OCI-LY1 (cell line): ENCODE measurements at regions not wholly inside any gene's neighbourhood (a gene's known extent, or its start where the extent isn't known, plus 50 kb on each side); places are given as distances from the start of the nearest gene placed in this dataset.

Experiments used
- H2AFZ ChIP-seq: fragments of 200-600 bp; sonication (generic), shearing (Covaris generic); 2 replicates; pipeline ENCODE4 v1.6.0; 2014; ENCODE audit warnings: antibody characterized with exemption, mild to moderate bottlenecking, low read length
- H3F3A ChIP-seq: fragments of 200-600 bp; sonication (generic), shearing (Covaris generic); 2 replicates; pipeline ENCODE4 v1.6.0; 2014; ENCODE audit warnings: mild to moderate bottlenecking, antibody characterized with exemption, low read length, moderate library complexity; ENCODE audit not compliant: insufficient read depth
- H3K27ac ChIP-seq: fragments of 200-600 bp; sonication (generic); 2 replicates; pipeline ENCODE4 v1.5.1; 2014; ENCODE audit warnings: low read length, mixed run types, mild to moderate bottlenecking, low read depth; ENCODE audit not compliant: poor library complexity, severe bottlenecking
- H3K27me3 ChIP-seq: fragments of 200-600 bp; sonication (generic); 2 replicates; pipeline ENCODE4 v1.6.0; 2014; ENCODE audit warnings: antibody characterized with exemption, mild to moderate bottlenecking, low read length, moderate library complexity; ENCODE audit not compliant: insufficient read depth
- H3K36me3 ChIP-seq: fragments of 200-600 bp; sonication (generic); 2 replicates; pipeline ENCODE4 v1.6.1; 2014; ENCODE audit warnings: mild to moderate bottlenecking, antibody characterized with exemption, low read length, moderate library complexity, mixed read lengths; ENCODE audit not compliant: insufficient read depth
- H3K4me1 ChIP-seq: fragments of 200-600 bp; sonication (generic); 2 replicates; pipeline ENCODE4 v1.5.1; 2014; ENCODE audit warnings: mild to moderate bottlenecking, low read length, moderate library complexity; ENCODE audit not compliant: insufficient read depth, severe bottlenecking
- H3K4me2 ChIP-seq: fragments of 200-600 bp; sonication (generic), shearing (Covaris generic); 2 replicates; pipeline ENCODE4 v1.6.1; 2014; ENCODE audit warnings: low read length
- H3K4me3 ChIP-seq: fragments of 200-600 bp; sonication (generic); 2 replicates; pipeline ENCODE4 v1.5.1; 2014; ENCODE audit warnings: low read length, low read depth, mild to moderate bottlenecking, mixed read lengths; ENCODE audit not compliant: poor library complexity, severe bottlenecking
- H3K79me2 ChIP-seq: fragments of 200-600 bp; shearing (Covaris generic); 2 replicates; pipeline ENCODE4 v1.6.1; 2016; ENCODE audit warnings: mixed run types, low read length, mixed read lengths; ENCODE audit not compliant: insufficient read depth
- H3K9ac ChIP-seq: fragments of 200-600 bp; sonication (generic), shearing (Covaris generic); 2 replicates; pipeline ENCODE4 v1.6.1; 2014; ENCODE audit warnings: mild to moderate bottlenecking, low read length, mixed read lengths
- H3K9me2 ChIP-seq: fragments of 200-600 bp; sonication (generic), shearing (Covaris generic); 2 replicates; pipeline ENCODE4 v1.6.1; 2014; ENCODE audit warnings: low read depth, mild to moderate bottlenecking, low read length, mixed read lengths
- H3K9me3 ChIP-seq: fragments of 200-600 bp; shearing (Covaris generic); 2 replicates; pipeline ENCODE4 v1.6.1; 2014; ENCODE audit warnings: low read length, mixed read lengths
- H4K20me1 ChIP-seq: fragments of 200-600 bp; sonication (generic), shearing (Covaris generic); 2 replicates; pipeline ENCODE4 v1.6.0; 2016; ENCODE audit warnings: mild to moderate bottlenecking, low read length; ENCODE audit not compliant: insufficient read depth
- EZH2 ChIP-seq: fragments of 200-600 bp; sonication (generic), shearing (Covaris generic); IDR thresholded peaks from 2 replicates; pipeline ENCODE4 v1.8.0; 2017; ENCODE audit warnings: borderline replicate concordance, mixed run types, mild to moderate bottlenecking, antibody characterized with exemption, low read length, moderate library complexity, mixed read lengths
- TF ChIP-seq, protein P1 (sequence below): fragments of 200-600 bp; sonication (generic), shearing (Covaris generic); IDR thresholded peaks from 2 replicates; pipeline ENCODE4 v1.5.1; 2017; ENCODE audit warnings: mild to moderate bottlenecking, antibody characterized with exemption, low read length, moderate library complexity, mixed read lengths

GRCh38 chr2:207276858-207277257 is 111.1 kb upstream of the KLF7 start:
- H3K36me3 ChIP-seq: no peaks in the 10 kb centered on the region
- no peaks in the 10 kb centered on the region for H3F3A ChIP-seq
- H3K4me1 ChIP-seq: no peaks in the 10 kb centered on the region
- no peak overlapping the region for H3K9ac ChIP-seq
- H3K9me2 ChIP-seq: no peaks in the 10 kb centered on the region
- no peak overlapping the region for H3K27ac ChIP-seq
- no peaks in the 10 kb centered on the region for H3K79me2 ChIP-seq
- H2AFZ ChIP-seq: no peak overlapping the region
- no peak overlapping the region for H3K4me3 ChIP-seq
- H3K27me3 ChIP-seq: no peaks in the 10 kb centered on the region
- no peak overlapping the region for H3K4me2 ChIP-seq
- no peaks in the 10 kb centered on the region for H3K9me3 ChIP-seq
- no peak for TF ChIP-seq EZH2
- TF ChIP-seq, protein P1, sequence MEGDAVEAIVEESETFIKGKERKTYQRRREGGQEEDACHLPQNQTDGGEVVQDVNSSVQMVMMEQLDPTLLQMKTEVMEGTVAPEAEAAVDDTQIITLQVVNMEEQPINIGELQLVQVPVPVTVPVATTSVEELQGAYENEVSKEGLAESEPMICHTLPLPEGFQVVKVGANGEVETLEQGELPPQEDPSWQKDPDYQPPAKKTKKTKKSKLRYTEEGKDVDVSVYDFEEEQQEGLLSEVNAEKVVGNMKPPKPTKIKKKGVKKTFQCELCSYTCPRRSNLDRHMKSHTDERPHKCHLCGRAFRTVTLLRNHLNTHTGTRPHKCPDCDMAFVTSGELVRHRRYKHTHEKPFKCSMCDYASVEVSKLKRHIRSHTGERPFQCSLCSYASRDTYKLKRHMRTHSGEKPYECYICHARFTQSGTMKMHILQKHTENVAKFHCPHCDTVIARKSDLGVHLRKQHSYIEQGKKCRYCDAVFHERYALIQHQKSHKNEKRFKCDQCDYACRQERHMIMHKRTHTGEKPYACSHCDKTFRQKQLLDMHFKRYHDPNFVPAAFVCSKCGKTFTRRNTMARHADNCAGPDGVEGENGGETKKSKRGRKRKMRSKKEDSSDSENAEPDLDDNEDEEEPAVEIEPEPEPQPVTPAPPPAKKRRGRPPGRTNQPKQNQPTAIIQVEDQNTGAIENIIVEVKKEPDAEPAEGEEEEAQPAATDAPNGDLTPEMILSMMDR: no peak
- no peaks in the 10 kb centered on the region for H4K20me1 ChIP-seq

DNA sequence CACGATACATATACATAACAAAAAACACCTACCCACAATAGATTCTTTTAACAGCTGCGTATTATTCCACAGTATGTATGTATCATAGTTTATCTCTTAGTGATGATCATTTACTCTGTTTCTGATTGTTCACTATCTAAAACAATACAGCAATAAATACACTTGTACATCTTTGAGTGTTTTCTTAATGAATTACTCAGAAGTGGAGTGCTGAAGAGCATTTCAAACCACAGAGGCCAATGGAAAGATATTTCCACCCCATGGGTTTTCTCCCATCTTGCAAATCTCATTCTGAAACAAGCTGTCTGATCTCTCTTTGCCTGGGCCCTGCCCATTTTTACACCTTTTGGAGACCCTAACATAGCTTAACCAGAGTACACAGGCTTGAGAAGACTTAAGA is 113.8 kb upstream of the KLF7 start:
- no peak overlapping the region for H3K4me2 ChIP-seq
- H3K4me3 ChIP-seq: no peak overlapping the region
- H3K27ac ChIP-seq: no peak overlapping the region
- no peaks in the 10 kb centered on the region for H3K79me2 ChIP-seq
- no peak overlapping the region for H2AFZ ChIP-seq
- no peaks in the 10 kb centered on the region for H4K20me1 ChIP-seq
- no peaks in the 10 kb centered on the region for H3F3A ChIP-seq
- H3K9ac ChIP-seq: no peak overlapping the region
- no peak for TF ChIP-seq EZH2
- H3K9me2 ChIP-seq: no peaks in the 10 kb centered on the region
- no peaks in the 10 kb centered on the region for H3K4me1 ChIP-seq
- H3K27me3 ChIP-seq: no peaks in the 10 kb centered on the region
- H3K36me3 ChIP-seq: no peaks in the 10 kb centered on the region
- H3K9me3 ChIP-seq: no peaks in the 10 kb centered on the region

GRCh38 chr2:207281436-207281835 is 115.7 kb upstream of the KLF7 start:
- Histone ChIP-seq H3K4me3 (no peak overlapping the region), H3F3A (no peaks in the 10 kb centered on the region), H3K4me2 (no peak overlapping the region), H3K9me3 (no peaks in the 10 kb centered on the region), H3K9me2 (no peaks in the 10 kb centered on the region), H4K20me1 (no peaks in the 10 kb centered on the region), H3K9ac (no peak overlapping the region), H3K27me3 (no peaks in the 10 kb centered on the region), H3K27ac (no peak overlapping the region), H3K79me2 (no peaks in the 10 kb centered on the region), H3K4me1 (no peaks in the 10 kb centered on the region), H2AFZ (no peak overlapping the region), H3K36me3 (no peaks in the 10 kb centered on the region)
- TF ChIP-seq, protein P1: no peak
- no peak for TF ChIP-seq EZH2

DNA sequence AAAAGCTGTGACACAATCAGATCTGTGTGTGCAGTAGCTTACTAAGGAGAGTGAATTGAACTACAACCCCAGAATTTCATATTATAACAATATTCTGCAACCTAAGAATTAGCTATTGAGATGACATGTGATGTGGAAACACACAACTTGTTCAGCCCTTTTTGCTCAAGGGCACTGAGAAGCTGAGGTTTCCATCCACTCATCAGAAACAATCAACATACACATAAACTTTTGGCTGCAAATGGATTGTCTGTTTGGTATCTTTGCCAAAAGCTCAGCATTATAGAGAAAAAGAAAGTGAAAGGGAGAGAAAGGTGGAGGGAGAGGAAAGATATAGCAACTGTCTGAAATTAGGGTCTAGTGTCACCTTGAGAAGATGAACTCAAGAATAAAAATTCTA is 117.2 kb upstream of the KLF7 start:
- Histone ChIP-seq H3K36me3 (no peaks in the 10 kb centered on the region), H3K4me2 (no peak overlapping the region), H3K9me3 (no peaks in the 10 kb centered on the region), H4K20me1 (no peaks in the 10 kb centered on the region), H3K27ac (no peak overlapping the region), H3K79me2 (no peaks in the 10 kb centered on the region), H3K4me3 (no peak overlapping the region), H3F3A (no peaks in the 10 kb centered on the region), H3K4me1 (no peaks in the 10 kb centered on the region), H3K9me2 (no peaks in the 10 kb centered on the region), H2AFZ (no peak overlapping the region), H3K27me3 (no peaks in the 10 kb centered on the region), H3K9ac (no peak overlapping the region)
- TF ChIP-seq, protein P1: no peak
